K562 (cell line): ENCODE measurements at regions not wholly inside any gene's neighbourhood (a gene's known extent, or its start where the extent isn't known, plus 50 kb on each side); places are given as distances from the start of the nearest gene placed in this dataset.

Experiments
- ATF3 ChIP-seq, 2 experiments: fragments of 450-650 bp in 1 of 2; sonication (generic) in 1 of 2; formaldehyde crosslinking in 1 of 2; IDR thresholded peaks in 1 of 2; conservative IDR thresholded peaks in 1 of 2; 2 replicates each; pipeline versions ENCODE4 v1.6.1 to v1.8.1; 2016 to 2023; ENCODE audit warnings: mild to moderate bottlenecking in 2 of 2, moderate library complexity in 2 of 2, inconsistent platforms in 1 of 2, missing genetic modification reagents in 1 of 2
- CBX2 ChIP-seq: fragments of 200-600 bp; sonication (generic); IDR thresholded peaks from one replicate; pipeline ENCODE4 v1.6.1; 2012; ENCODE audit warnings: mild to moderate bottlenecking, low read length, inconsistent platforms; ENCODE audit not compliant: insufficient read depth, poor library complexity, severe bottlenecking
- CTCF ChIP-seq, 3 experiments: IDR thresholded peaks in 2 of 3; conservative IDR thresholded peaks in 1 of 3; 2 replicates each; pipeline ENCODE4 v1.5.1; 2011 to 2012; ENCODE audit warnings: low read length in 3 of 3, mild to moderate bottlenecking in 3 of 3, control low read depth in 2 of 3, improper control_type of control experiment in 1 of 3, inconsistent platforms in 1 of 3, low read depth in 1 of 3, mixed read lengths in 1 of 3, moderate library complexity in 1 of 3; ENCODE audit not compliant: insufficient read depth in 2 of 3
- E2F6 ChIP-seq, 2 experiments: IDR thresholded peaks; 2 replicates each; pipeline ENCODE4 v1.6.1; 2011; ENCODE audit warnings: borderline replicate concordance in 1 of 2, control low read depth in 1 of 2, low read depth in 1 of 2, low read length in 1 of 2, mild to moderate bottlenecking in 1 of 2, mixed read lengths in 1 of 2, moderate library complexity in 1 of 2; ENCODE audit not compliant: insufficient read depth in 1 of 2, insufficient read length in 1 of 2, poor library complexity in 1 of 2, severe bottlenecking in 1 of 2; ENCODE audit errors: extremely low read depth in 1 of 2
- EZH2 ChIP-seq: IDR thresholded peaks from 2 replicates; pipeline ENCODE4 v1.6.1; 2012; ENCODE audit warnings: low read depth, mild to moderate bottlenecking, inconsistent platforms, low read length, borderline replicate concordance
- TEAD2 ChIP-seq: fragments of 450-650 bp; IDR thresholded peaks from 2 replicates; pipeline ENCODE4 v1.6.1; 2016; ENCODE audit warnings: missing genetic modification characterization, control low read depth, missing compliant biosample characterization
- TFE3 ChIP-seq: fragments of 450-650 bp; formaldehyde crosslinking; IDR thresholded peaks from 2 replicates; pipeline ENCODE4 v1.4.0; 2020; ENCODE audit warnings: mild to moderate bottlenecking, mixed read lengths
- ZFP36 ChIP-seq: fragments of 150-350 bp; IDR thresholded peaks from 2 replicates; pipeline ENCODE4 v1.6.1; 2018; ENCODE audit warnings: low read length, low read depth; ENCODE audit not compliant: partially characterized antibody
- ZNF589 ChIP-seq: fragments of 200-800 bp; sonication (Bioruptor generic); IDR thresholded peaks from 2 replicates; pipeline ENCODE4 v1.6.1; 2016; ENCODE audit warnings: low read depth, missing genetic modification characterization, missing compliant biosample characterization
- ZSCAN32 ChIP-seq: fragments of 450-650 bp; formaldehyde crosslinking; IDR thresholded peaks from 2 replicates; pipeline ENCODE4 v1.4.0; 2020; ENCODE audit warnings: mild to moderate bottlenecking, moderate library complexity

- no peak for TF ChIP-seq EZH2
- TF ChIP-seq ZFP36: peak; percentile 54
- TF ChIP-seq ZNF589 (CRISPR knock-in tag): no peak
- TF ChIP-seq TFE3: no peak
- TF ChIP-seq CTCF (IDR thresholded peaks at IDR 0.05 in 2 of 3, conservative IDR thresholded peaks at IDR 0.05 in 1 of 3; ENCODE audit: insufficient read depth in 2 of 3, low read depth in 1 of 3, low read length in 3 of 3): no peak
- no peak for TF ChIP-seq ZSCAN32 (CRISPR knock-in tag)
- no peak for TF ChIP-seq TEAD2
- TF ChIP-seq ATF3 (IDR thresholded peaks at IDR 0.05): peak; percentile 15; the same call in 1 of the 2 replicates
- TF ChIP-seq ATF3 (CRISPR knock-in tag; conservative IDR thresholded peaks at IDR 0.05): no peak
- TF ChIP-seq E2F6 (IDR thresholded peaks at IDR 0.05; ENCODE audit: borderline replicate concordance in 1 of 2, extremely low read depth in 1 of 2, insufficient read depth in 1 of 2, insufficient read length in 1 of 2, low read depth in 1 of 2, low read length in 1 of 2, poor library complexity in 1 of 2, severe bottlenecking in 1 of 2): no peak
- no peak for TF ChIP-seq CBX2
These were observed 177.4 kb downstream of the TFAP2A start (continued) for GRCh38 chr6:10237298-10238038.
